Mesothelial cell of epicardium (in vitro differentiated cells): ENCODE measurements at regions not wholly inside any gene's neighbourhood (a gene's known extent, or its start where the extent isn't known, plus 50 kb on each side); places are given as distances from the start of the nearest gene placed in this dataset.

ENCODE experiments used
- DNase-seq, 2 experiments: peaks; one replicate each; pipeline ENCODE4 v3.0.0; 2021; ENCODE audit warnings: low spot score in 2 of 2; ENCODE audit not compliant: unreplicated experiment in 2 of 2
- H3K27ac Mint-ChIP-seq: 2 replicates; pipeline ENCODE4 v1.8.0; 2021; ENCODE audit warnings: mixed read lengths
- H3K27me3 Mint-ChIP-seq: 2 replicates; pipeline ENCODE4 v1.8.0; 2021; ENCODE audit warnings: low read depth, mixed read lengths
- H3K36me3 Mint-ChIP-seq: 2 replicates; pipeline ENCODE4 v1.8.0; 2021; ENCODE audit warnings: mixed read lengths
- H3K4me1 Mint-ChIP-seq: 2 replicates; pipeline ENCODE4 v1.8.0; 2021; ENCODE audit warnings: mixed read lengths
- H3K4me3 Mint-ChIP-seq: 2 replicates; pipeline ENCODE4 v1.8.0; 2021; ENCODE audit warnings: mild to moderate bottlenecking, moderate library complexity, mixed read lengths
- H3K9me3 Mint-ChIP-seq: 2 replicates; pipeline ENCODE4 v1.8.0; 2021; ENCODE audit warnings: mixed read lengths
- TF ChIP-seq, protein P1 (sequence below): fragments of 200-600 bp; sonication (generic); IDR thresholded peaks from one replicate; pipeline ENCODE4 v1.5.0; 2021; ENCODE audit warnings: antibody characterized with exemption; ENCODE audit not compliant: unreplicated experiment

- Mint-ChIP-seq H3K4me3 (no peak overlapping the region), H3K9me3 (no peaks in the 10 kb centered on the region), H3K27me3 (peaks cover 32% of the 10 kb centered on the region), H3K4me1 (peaks cover 8% of the 10 kb centered on the region), H3K36me3 (no peaks in the 10 kb centered on the region), H3K27ac (no peak overlapping the region)
- DNase-seq = no peak
- TF ChIP-seq, protein P1, sequence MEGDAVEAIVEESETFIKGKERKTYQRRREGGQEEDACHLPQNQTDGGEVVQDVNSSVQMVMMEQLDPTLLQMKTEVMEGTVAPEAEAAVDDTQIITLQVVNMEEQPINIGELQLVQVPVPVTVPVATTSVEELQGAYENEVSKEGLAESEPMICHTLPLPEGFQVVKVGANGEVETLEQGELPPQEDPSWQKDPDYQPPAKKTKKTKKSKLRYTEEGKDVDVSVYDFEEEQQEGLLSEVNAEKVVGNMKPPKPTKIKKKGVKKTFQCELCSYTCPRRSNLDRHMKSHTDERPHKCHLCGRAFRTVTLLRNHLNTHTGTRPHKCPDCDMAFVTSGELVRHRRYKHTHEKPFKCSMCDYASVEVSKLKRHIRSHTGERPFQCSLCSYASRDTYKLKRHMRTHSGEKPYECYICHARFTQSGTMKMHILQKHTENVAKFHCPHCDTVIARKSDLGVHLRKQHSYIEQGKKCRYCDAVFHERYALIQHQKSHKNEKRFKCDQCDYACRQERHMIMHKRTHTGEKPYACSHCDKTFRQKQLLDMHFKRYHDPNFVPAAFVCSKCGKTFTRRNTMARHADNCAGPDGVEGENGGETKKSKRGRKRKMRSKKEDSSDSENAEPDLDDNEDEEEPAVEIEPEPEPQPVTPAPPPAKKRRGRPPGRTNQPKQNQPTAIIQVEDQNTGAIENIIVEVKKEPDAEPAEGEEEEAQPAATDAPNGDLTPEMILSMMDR = no peak
Measured at GRCh38 chr4:3709061-3709845, 56.9 kb upstream of the ADRA2C start.

- no peaks in the 10 kb centered on the region for H3K9me3 Mint-ChIP-seq
- no peak for DNase-seq
- no peak overlapping the region for H3K4me3 Mint-ChIP-seq
- H3K4me1 Mint-ChIP-seq = peaks cover 13% of the 10 kb centered on the region
- TF ChIP-seq, protein P1 = no peak
- no peak overlapping the region for H3K27ac Mint-ChIP-seq
- no peaks in the 10 kb centered on the region for H3K36me3 Mint-ChIP-seq
- H3K27me3 Mint-ChIP-seq = peaks cover 38% of the 10 kb centered on the region
Measured at GRCh38 chr4:3708611-3709010, 57.6 kb upstream of the ADRA2C start.

DNA sequence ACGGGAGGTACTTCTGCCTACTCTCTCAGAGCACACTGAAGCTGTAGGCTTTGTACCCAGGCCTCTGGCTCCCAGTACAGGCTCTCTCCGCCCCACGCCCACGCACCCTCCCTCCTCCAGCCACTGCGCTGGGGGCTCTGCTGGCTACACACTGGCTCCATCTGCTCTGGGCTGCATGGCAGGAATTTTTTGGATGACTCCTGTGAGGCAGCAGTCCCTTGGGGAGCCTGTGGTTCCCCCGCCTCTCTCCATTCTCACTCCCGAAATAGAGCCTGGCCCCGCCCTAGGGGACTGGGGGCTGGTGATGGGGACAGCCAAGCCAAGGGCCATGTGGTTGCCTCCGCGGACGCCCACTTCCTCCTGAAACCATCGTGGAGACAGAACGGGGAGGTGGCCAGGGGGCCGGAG is 58.1 kb upstream of the ADRA2C start:
- Mint-ChIP-seq H3K27ac (no peak overlapping the region), H3K36me3 (no peaks in the 10 kb centered on the region), H3K27me3 (peaks cover 43% of the 10 kb centered on the region), H3K4me3 (no peak overlapping the region), H3K4me1 (peaks cover 18% of the 10 kb centered on the region), H3K9me3 (no peaks in the 10 kb centered on the region)
- no peak for DNase-seq
- TF ChIP-seq, protein P1 = no peak

- TF ChIP-seq, protein P1 = no peak
- H3K4me1 Mint-ChIP-seq = peaks cover 20% of the 10 kb centered on the region
Measured at GRCh38 chr4:3707423-3708102, 58.6 kb upstream of the ADRA2C start.

DNA sequence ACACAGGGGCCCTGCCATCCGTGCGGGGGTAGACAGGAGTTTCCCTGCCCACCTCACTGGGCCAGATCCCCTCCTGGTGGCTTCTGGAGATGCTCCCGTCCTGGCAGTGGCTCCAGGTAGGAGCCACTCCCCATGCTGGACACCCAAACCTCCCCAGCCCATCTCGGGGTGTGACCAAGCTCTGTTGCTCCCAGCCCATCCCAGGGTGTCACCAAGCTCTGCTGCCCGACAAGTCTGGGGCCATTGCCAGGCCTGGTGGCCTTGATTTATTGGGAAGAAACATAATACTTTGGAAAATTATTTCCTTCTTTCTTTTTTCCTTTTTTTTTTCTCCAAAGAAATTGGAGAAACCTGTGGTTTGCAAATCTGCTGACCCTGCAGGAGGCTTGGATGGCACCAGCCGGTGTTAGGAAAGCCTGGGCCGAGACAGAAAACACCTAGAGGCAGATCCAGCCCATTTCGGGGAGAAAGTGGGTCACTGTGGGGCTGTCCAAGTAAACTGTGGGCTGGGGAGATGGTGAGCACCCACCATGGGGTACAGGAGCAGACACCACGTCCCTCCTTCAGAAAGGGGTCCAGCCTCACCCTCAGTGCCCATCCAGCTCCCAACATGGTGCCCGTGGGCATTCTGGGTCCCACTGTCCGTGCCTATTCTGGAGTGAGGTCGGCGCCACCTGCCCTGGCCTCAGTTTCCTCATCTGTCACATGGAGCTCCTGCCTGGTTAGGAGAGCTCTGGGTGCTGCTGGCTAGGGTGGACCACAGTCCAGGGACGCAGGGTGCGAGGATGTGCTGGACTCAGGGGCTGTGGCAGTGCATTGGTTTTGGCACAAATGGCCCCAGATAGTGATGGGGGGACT is 59.4 kb upstream of the ADRA2C start:
- Mint-ChIP-seq H3K36me3 (no peaks in the 10 kb centered on the region), H3K4me1 (peaks cover 20% of the 10 kb centered on the region), H3K4me3 (no peak overlapping the region), H3K27ac (no peak overlapping the region), H3K27me3 (peaks cover 50% of the 10 kb centered on the region), H3K9me3 (no peaks in the 10 kb centered on the region)
- TF ChIP-seq, protein P1 = no peak
- no peak for DNase-seq

More at GRCh38 chr4:3707423-3708102, 58.6 kb upstream of the ADRA2C start:
- no peak overlapping the region for H3K4me3 Mint-ChIP-seq
- DNase-seq = no peak
- no peak overlapping the region for H3K27ac Mint-ChIP-seq
- H3K9me3 Mint-ChIP-seq = no peaks in the 10 kb centered on the region
- no peaks in the 10 kb centered on the region for H3K36me3 Mint-ChIP-seq
- H3K27me3 Mint-ChIP-seq = peaks cover 45% of the 10 kb centered on the region
